ENCODE measurements at regions not wholly inside any gene's neighbourhood (a gene's known extent, or its start where the extent isn't known, plus 50 kb on each side); places are given as distances from the start of the nearest gene placed in this dataset.

GRCh38 chr15:61524086-61524485 is 295.0 kb upstream of the RORA start:
- no peak for DNase-seq

DNA sequence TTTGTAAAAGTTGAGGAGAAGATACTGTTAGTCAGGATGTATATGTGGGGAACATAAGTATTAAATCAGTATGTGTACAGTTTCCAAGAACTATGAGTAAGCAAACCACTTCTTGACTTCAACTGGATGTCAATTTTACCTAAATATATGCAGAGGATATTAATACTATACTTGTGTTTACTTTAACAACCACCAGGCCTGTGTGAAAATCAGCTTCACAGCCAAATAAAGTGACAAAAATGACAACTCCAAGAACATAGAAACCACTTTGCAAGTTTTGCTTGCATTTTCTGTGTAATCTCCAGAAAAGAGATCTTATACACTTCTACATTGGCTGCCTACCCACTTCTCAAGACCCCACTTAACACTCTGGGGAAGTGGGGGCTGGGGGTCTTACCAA is 293.3 kb upstream of the RORA start:
- DNase-seq = no peak

- DNase-seq = no peak
These were observed 292.9 kb upstream of the RORA start for GRCh38 chr15:61521953-61522352.

DNA sequence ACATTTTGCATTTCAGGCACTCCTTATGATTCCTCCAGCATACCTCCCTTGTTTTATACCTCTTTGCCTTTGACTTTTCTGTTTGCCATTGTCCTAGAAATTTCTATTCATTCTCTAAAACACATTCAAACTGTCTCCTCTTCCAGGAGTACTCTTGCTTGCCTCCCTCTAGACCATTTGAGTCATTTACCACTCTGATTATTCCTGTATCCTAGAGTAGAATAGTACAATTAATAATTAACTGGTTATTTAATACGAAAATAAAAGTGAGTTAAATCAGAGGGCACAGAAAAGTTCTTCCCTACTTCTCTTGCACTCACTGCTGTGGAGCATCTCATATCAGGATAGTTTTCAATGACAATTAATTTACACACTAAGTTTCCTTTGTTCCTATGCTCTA is 290.2 kb upstream of the RORA start:
- no peak for DNase-seq

GRCh38 chr15:61518191-61518950 is 289.3 kb upstream of the RORA start:
- DNase-seq = no peak

DNA sequence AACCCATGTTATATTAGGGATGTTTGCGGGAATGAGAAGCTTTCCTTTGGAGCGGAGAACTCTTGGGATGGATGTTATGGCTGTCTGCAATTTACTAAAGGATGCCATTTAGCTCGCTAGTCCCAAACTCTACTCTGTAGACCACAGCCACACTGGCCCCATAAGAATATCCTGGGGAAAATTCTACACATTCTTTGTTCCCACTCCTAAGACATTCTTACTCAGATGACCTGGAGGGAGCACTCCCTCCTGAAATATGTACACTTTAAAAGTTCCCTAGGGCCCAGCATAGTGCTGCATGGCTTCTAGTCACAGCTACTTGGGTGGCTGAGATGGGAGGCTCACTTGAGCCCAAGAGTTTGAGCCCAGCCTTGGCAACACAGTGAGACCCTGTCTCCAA is 288.7 kb upstream of the RORA start:
- no peak for DNase-seq

GRCh38 chr15:61517335-61517734 is 288.2 kb upstream of the RORA start:
- DNase-seq = no peak

DNA sequence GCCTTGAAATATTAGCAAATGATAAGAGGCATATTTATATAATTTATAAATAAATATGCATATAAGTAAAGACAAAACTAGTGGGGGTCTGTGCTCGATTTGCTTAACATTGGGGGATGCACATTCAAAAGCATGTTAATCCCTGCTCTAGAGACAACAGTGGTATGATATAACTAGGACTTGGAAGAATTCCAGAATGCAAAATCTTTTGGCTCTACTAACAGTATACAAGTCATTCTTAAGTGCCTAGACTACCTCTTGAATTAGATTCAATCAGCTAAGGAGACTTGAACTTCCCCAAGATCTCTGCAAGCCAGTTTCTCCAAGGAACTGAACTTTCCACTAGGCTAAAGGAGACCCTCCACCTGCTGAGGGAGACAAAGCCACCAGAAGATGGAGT is 282.7 kb upstream of the RORA start:
- DNase-seq = no peak

- DNase-seq = no peak
These were observed 282.0 kb upstream of the RORA start for GRCh38 chr15:61511089-61511488.

GRCh38 chr15:61509327-61509840 is 280.3 kb upstream of the RORA start:
- no peak for DNase-seq

DNA sequence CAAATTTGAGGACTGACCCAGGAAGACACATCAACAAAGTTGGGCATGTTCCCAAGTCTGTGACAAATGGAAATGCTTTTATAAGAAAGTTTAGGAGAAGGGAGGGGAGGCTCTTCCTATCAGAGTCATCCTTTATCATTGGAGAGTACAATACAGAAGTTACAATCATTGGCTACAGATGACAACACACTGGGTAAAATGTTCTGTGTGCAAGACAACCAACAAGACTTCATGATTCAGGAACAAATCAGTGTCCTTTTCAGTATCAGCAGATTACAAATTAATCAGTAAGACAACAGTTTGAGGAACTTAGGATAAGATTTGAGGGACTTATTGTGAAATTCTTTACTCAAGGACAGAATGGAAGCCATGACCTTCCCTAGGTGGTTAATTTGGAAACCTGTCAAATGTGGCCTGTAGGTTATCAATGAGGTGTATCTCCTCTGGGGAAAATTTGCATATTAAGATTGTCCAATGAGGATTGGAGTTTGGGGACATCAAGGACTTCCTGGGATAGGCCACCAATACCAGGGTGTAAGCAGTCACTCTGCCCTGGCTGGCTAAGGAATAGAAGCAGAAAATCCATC is 274.4 kb upstream of the RORA start:
- no peak for DNase-seq

- no peak for DNase-seq
These were observed 272.8 kb upstream of the RORA start for GRCh38 chr15:61501815-61502389.

DNA sequence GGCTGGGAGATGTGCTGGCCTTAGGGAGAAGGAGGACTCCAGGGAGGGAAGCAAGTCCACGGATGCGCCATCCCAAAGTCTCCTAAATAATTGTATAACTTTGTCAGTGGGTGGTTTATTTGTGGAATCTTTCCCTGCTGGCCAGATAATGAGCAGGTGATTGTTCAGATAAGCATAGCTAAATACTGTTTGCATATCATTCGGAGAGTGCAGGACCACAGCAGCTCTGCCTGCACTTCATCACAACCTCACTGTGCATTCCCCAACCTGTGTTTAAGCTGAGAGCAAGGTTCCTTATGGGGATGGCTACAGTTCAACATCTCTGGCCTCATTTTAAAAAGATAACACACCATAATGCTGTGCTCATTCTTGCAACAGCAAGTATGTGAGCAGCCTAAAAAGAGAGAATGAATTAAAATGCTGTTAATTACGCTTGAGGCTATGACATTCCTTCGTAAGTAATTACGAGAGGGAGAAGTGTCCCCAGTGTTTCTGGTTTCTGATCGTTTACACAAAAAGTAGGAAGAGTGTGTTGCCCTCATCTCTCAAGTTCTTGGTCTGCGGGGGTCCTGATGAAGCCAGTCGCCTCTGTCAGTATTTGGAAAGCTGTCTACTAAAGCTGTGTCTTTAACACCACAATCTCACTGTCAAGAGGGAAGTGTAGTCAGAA is 272.0 kb upstream of the RORA start:
- no peak for DNase-seq

DNA sequence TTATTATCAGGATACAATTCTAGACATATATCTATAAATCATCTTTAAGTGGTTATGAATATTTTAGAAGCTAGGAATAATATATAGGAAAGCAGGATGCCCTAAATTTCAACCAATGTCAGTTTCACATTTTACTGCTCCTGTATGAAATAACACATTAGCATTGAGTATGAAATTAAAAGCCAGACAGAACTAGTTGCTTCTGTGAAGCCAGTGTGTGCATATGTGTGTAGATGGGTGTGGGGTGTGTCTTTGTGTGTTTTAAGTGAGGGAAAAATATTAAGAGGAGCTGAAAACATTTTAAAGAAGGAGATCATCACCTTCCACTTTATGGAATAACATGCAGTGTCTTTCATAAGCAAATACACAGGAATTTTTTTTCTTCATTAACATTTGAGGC is 271.4 kb upstream of the RORA start:
- no peak for DNase-seq

GRCh38 chr15:61499376-61499775 is 270.3 kb upstream of the RORA start:
- no peak for DNase-seq

GRCh38 chr15:61489571-61489970 is 260.5 kb upstream of the RORA start:
- no peak for DNase-seq

- DNase-seq = no peak
These were observed 254.5 kb upstream of the RORA start for GRCh38 chr15:61483599-61483998.

DNA sequence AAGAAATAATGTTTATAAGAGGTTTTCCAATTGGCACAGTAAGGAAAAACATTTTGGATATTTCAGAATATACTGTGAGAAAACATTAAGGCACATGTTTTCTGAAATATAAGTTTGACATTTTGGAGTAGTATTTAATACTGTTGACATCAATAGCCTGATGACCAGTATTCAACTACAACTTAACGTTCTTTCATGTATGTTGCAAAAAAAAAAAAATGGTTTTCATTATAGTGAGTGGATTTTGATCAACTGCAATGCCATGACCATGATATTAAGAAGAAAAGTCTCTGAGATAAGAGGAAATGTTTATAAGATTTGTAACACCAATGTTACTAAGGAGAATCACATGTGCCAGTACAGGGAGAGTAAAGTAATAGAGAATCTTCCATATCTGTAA is 252.8 kb upstream of the RORA start:
- no peak for DNase-seq

DNA sequence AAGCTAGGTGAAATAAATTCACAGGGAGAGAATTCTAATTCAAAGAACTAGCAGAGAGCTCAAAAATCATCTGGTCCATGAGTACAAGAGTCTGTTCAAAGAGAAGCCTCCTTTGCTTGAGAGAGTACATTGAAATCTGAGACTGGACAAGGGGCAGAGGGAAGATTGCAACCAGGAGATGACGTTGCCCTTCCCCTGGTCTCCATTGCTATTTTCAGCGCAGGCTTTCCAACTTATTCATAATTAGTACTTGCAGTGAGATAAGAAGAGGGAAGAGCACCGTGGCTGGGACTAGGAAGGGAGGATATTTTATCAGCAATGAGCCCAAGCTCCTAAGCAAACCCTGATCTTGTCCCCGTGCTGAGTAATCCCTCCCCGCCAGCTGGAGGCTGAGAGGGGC is 251.8 kb upstream of the RORA start:
- DNase-seq = no peak

DNA sequence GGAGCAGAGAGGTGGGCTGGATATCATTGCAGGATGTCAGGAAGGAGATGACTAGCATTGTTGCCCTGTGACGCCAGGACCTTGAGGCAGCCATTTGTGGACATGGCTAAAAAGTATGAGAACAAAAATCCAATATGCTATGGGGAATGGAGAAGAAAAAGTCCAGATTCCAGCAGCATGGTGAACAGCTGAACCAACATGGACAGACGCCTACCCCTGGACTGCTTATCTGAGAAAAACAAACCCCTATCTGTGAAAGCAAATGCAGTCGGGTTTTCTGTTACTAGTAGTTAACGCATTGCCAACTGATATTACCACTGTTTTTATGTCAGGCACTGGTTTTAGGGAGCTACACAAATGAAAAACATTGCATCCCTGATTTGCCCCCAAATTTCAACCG is 251.2 kb upstream of the RORA start:
- no peak for DNase-seq

DNA sequence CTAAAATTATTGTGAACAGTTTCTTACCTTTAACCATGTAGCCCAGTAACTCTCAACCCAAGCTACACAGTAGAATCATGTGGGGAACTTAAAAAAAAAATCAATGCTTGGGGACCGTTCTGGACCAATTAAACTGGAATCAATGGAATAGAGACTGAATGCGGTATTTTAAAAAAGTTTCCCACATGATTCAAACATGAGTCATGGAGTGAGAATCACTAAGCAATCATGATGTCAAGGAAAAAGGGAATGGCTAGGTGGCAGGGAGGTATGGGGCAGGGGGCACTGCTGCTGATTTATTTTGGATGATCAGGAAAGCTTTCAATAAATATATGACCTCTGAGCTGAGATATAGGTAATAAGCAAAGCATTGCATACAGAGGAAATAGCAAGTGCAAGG is 250.5 kb upstream of the RORA start:
- no peak for DNase-seq

- DNase-seq = no peak
These were observed 247.6 kb upstream of the RORA start for GRCh38 chr15:61476741-61477140.

DNA sequence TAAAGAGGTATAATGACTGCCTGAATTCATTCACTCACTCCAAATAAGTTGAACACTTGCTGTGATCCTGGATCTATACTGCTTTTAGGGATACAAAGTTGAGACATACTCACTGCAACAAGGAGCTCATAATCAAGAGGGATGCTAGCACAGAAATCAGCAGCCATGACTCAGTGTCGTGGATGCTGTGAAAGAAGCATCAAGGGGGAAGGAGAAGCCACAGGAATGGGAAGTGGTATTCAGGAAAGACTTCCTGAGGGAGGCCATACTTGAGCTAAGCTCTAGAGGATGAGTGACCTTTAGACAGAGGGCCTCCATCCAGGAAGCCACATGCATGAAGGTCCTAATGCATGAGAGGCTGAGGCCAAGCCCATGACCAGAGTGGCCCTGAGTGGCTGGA is 245.7 kb upstream of the RORA start:
- no peak for DNase-seq

- no peak for DNase-seq
These were observed 238.7 kb upstream of the RORA start for GRCh38 chr15:61467823-61468222.
